ENCODE measurements at regions not wholly inside any gene's neighbourhood (a gene's known extent, or its start where the extent isn't known, plus 50 kb on each side); places are given as distances from the start of the nearest gene placed in this dataset.
"Not testable (repeated sequence)": the region's sequence is repeated elsewhere in the genome, so short reads cannot be mapped to it uniquely, and the experiment has no call there.

DNA sequence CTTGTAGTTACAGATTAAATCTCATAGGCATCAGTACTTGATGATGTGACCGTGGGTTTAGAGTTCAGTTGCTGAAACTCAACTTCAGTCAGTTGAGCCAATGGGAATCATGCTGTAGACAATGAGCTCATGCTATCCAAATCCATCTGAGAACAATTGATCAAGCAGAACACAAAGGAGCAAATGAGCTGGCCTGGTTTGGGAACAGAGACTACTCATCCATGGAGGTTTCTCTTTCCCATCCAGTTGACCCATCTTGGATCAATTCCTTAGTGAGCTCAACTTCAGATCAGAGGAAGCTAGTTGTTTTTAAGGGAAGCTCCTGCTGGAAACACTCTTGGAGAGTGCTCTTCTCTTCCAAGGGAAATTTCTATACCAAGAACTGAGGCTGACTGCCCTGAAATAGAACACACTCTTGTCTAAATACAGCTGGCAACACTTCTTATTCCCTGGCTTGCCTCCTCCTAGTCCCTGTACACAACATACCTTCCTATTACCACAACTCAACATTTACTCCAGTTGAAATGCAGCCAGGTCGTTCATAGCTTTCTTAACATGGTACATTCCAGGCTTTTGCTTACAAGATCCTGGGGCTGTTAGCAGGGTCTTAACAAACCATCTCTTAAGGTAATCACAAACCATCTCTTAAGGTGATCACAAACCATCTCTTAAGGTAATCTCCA lies 203.9 kb upstream of the PRDM1 start:
- no peak for DNase-seq (ENCODE audit: low read depth in 2 of 2)

DNA sequence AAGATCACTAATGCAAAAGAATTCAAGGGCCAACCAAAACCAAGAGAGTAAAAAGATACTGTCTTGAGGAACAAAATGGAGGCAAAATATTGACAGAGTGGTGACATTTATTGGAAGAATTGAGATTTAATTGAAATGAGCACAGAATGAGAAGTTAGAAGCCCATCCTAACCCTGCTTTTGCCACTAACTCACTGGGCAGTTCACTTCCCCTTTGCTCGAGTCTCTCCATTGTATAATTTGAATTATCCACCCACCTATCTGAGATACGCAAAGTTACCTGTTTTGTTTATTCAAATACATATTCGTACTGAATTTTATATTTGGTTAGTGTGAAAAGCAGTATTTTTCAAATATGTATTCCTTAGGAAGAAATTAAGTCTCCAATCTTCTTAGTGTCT lies 204.5 kb upstream of the PRDM1 start:
- no peak for DNase-seq (ENCODE audit: low read depth in 2 of 2)

DNA sequence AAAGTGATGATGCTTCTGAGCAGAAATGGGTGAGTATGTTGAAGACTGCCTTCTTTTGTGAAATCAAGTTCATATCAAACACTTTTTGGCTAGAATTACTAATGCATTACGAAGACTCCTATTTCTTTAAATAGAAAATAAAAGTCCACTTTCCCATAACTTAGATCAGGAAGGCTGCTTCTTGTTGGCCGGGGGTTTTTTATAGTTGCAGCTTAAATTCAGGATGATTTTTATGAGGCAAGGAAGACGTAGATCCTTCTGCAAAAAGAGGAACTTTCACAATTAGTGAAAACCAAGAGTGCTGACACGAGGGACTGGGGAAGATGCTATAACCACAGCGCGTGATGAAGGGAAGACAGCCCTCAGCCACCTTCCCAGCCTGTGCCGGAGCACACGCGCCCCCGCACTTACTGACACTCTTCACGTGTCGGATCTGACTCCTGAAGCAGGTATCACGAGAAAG lies 206.1 kb upstream of the PRDM1 start:
- DNase-seq (ENCODE audit: low read depth in 2 of 2), result no peak

DNA sequence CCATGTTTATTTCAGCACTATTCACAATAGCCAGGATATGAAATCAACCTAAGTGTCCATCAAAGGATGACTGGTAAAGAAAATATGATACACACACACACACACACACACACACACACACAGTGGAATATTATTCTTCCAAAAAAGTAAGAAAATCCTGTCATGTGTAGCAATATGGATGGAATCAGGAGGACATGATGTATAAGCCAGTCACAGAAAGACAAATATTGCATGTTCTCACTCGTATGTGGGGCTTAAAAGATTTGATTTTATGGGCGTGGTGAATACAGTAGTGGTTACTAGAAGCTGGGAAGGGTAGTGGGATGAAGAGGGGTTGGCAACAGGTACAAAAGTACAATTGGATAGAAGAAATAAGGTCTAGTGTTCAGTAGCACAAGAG lies 207.0 kb upstream of the PRDM1 start:
- DNase-seq (ENCODE audit: low read depth in 2 of 2), result no peak

DNA sequence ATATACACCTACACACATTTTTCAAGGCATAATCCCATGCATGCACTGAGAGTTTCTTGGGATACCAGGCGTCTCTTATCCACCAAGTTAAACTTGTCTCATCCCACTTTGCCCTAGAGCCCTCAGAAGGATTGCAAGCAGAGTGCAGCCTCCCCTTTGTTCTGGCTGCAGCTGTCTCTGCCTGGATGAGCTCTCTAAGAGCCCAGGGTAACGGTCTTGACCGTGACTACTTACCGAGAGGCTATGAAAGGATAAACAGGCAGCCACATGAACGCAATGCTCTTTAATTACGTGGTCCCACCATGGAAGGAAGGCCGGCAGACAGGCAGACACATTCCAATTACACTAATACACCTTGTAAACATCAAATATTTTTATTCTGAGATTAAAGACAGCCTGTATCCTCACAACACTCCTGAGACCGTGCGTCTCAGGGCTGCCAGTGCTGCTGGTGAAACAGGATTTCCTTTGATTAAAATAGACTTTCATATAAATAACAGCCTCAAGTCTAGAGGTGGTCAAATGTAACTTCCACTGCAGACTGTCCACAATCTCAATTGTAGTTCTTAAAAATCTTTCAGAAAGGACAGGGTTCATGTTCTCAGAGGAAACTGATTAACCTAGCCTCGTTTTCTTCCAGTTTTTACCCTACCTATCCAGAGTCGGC lies 210.0 kb upstream of the PRDM1 start:
- DNase-seq (ENCODE audit: low read depth in 2 of 2), result peak in 1 of 2 donors; percentile 14

DNA sequence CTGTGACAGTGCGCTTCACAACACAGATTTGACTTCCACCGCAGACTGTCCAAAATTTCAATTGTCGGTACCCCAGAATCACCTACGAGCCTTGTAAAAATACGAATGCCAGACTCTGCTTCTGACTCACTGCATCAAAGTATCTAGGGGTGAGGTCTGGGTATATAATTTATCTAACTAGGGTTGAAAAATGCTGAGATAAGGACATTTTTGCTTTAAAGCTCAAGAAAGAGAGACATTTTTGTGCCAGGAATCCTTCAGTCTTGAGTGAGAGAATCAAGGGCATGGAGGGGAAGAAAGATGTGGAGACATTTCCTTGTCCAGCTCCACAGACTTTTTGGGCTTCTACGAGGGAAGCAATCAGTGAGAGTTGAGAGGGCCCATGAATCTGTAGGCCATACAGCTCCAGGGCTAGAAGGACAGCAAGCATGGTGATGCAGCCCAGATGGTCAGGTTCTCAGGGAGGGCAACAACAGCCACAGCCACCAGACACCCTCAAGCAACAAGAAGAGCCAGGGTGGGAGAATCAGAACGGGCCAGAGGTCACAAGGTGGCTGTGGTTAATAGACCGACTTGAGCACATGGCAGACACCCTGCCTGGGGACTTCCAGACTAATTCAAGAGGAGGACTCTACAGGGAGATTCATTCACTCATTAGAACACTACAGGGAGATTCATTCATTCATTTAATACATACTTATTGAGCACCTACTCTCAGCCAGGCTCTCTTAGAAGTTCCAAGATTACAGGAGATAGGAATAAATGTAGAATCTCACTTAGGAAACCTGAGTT lies 211.1 kb upstream of the PRDM1 start:
- no peak for DNase-seq (ENCODE audit: low read depth in 2 of 2)

DNA sequence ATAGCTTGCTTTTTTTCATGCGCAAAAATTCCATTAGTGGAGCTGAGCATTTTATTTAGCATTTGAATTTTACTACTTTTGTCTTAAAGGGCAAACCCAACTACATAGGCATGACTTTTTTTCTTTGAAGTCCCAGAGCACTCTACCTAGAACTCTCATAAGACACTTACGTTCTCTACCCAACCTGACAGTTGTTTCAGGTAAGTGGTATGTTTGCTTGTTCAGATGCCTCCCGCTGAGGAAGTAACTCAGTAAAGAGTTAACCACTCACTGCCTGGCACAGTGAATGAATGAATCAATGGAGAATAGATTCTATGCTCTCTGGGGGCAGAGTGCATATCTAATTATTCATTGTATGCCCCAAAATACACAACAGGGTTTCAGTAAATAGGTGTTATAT lies 212.3 kb upstream of the PRDM1 start:
- no peak for DNase-seq (ENCODE audit: low read depth in 2 of 2)

DNA sequence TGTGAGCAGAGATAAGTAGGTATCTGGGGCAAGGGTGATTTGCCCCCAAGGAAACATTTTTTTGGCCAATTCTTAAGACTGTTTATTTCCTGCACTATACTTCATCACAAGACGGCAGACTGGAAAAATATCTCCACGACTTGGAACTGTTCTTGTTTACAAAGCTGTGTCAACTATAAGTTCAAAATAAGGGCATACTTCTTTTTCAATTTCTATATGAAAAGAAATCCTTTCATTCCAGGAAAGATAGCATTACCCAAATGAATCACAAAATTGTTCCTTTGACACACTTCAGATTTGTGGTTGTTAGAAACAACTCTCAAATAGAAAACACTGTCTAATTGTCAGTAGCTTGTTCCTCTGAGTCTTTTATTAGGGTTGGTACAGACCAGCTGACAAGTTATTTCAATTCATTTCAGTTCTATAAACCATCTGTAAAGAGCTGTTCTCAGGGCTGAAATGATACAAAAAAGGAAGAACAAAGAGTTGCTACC lies 212.9 kb upstream of the PRDM1 start:
- no peak for DNase-seq (ENCODE audit: low read depth in 2 of 2)

DNA sequence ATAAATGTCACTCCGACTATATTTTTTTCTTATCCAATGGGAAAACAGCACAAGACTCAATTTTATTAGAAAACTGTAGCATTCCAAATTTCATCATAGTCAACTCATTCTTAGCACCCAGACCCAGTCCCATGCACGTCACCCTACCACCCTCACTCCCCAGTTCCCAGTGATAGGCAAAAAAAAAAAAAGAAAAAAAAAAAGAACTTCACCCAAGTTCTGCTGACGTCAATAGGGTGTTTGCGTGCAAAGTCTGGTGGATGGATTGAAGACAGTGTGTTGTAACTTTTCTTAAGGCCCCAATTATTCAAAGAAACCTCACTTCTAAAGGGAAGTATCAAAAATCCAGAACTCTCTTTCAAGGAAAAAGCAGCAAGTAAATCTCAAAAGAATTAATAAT lies 213.9 kb upstream of the PRDM1 start:
- DNase-seq (ENCODE audit: low read depth in 2 of 2), result no peak

DNA sequence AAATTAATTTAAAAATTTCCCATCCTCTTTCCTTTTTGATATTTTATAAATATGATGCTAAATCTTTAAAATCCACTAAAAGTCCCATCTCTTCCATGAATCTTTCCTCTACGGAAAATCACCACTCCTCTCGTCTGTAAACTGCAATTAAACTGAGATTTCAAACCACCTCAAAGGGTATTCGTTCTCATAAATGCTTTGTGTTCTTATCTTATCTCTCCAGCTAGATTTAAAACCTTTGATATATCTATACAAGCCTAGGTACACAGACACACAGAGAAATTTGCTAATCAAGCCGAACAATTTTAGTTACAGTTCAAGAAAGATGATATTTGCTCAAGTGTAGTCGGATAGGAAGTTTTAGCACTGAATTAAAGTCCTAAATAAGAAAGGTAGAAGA lies 214.6 kb upstream of the PRDM1 start:
- no peak for DNase-seq (ENCODE audit: low read depth in 2 of 2)

DNA sequence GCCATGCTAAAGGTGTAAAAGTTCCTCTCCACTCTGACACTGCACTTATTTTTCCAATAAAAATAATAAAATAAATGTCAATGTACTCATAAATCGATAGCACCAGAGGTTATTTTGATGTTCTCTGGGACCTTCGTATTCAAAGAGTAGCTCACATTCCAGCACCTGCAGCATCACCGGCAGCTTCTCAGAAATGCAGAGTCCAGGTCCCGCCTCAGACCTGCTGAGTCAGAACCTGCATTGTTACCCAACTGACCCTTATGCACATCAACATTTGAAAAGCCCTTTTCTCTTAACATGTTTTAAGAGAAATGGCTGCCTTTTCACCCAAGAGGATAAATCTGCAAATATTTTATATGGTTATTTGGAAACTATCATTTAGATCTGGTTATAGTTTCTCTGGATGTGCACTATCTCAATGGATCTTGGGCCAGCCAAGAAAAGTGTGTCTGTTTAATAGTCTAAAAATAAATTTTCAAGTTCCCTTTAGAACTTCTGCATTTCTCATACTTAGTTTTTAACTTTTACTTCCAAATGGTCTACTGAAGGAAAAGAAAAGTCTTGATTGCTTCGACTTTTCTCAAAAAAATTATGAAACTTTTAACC lies 216.2 kb upstream of the PRDM1 start:
- no peak for DNase-seq (ENCODE audit: low read depth in 2 of 2)

DNA sequence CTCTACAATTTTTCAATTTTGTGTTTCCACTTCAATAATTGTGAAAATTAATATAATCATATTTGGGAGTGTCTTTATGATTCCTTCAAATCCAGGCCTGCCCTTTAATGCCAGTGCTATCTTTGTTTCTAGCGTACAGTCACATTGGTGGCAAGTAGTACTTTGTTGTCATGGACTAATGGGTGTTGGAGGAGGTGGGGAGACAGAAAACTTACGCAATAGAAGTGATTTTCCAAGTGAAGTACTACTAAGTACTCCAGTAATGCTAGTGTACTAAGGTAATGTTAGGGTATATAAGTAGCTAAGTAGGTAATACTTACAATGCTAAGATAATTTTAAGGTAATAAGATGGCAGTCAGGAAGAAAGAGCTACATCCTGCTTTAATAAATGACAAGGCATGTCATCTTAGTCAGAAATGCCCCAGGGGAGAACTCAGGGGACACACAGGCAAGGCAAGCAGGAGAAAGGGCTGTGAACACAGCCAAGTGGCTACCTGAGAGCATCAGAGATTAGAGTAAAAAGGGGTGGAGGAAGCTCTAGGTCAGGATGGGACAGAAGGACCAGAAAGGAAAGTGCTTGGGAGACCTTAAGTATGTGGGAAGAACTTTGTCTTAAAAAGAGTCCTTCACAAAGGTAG lies 217.2 kb upstream of the PRDM1 start:
- DNase-seq (ENCODE audit: low read depth in 2 of 2), result no peak

DNA sequence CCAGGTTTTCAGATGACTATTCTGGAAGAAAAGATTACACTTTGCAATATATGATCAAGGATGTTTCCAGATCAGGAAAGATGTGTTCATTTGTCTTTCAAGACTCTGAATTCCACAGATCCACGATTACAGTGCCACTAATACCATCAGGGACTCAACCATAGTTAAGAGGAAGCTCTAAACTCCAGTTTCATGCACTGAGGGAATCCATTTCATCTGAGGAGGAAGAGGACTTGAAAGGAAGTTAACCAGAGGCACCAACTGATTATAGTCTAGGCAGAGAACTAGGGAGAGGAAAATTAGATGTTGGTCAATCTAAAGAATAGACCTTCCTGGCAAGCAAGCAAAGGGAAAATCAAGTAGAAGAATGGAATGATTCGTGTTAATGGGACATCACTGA lies 218.3 kb upstream of the PRDM1 start:
- no peak for DNase-seq (ENCODE audit: low read depth in 2 of 2)

DNA sequence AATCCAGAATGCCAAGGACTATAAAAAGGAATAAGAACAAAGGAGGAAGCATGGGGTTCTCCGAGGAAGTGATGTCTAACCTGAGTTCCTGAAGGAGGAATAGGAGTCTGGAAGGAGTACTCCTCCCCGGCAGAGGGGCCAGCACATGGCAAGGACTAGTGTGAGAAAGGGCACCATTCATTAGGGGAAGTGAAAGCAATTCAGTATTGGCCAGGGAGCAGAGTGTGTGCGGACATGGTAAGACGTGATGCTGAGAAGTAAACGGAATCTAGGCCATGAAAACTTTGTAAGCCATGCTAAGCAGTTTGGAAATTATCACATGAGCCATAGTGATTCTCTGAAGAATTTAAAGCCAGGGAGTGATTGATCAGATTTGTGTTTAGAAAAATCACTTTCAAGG lies 218.9 kb upstream of the PRDM1 start:
- DNase-seq (ENCODE audit: low read depth in 2 of 2), result no peak

DNA sequence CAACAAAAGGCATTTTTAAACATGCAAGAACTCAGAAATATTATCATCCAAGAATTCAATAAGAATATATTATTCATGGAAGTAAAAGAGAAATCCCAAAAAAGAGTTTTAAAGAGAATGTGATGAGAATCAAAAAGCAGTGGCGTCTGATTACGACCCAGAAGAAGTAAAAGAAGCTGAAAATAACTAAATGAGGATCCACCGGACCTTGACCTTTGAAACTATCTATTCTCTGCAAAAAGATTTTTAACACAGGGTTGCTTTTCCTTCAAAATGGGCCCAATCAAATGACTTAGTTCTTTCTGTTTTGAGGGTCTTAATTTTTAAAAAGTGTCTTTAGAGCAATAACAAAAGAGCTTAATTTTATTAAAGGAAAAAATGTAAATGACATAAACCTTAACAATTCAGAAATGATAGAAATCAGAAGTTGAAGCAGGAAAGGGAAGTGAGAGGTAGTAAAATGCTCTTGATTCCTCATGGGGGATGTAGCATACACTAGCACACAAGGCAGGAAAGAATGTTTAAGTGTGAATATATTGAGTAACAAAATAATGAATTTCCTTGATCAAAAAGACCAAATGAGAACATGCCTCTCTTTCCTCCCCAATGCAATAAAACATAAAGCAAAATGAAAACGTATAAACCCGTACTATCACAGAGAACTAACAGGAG lies 223.1 kb upstream of the PRDM1 start:
- no peak for DNase-seq (ENCODE audit: low read depth in 2 of 2)

DNA sequence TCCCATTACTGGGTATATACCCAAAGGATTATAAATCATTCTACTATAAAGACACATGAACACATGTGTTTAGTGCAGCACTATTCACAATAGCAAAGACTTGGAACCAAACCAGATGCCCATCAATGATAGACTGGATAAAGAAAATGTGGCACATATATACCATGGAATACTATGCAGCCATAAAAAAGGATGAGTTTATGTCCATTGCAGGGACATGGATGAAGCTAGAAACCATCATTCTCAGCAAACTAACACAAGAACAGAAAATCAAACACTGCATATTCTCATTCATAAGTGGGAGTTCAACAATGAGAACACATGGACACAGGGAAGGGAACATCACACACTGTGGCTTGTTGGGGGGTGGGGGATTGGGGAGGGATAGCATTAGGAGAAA lies 225.2 kb upstream of the PRDM1 start:
- DNase-seq (ENCODE audit: low read depth in 2 of 2), result not testable (repeated sequence)

DNA sequence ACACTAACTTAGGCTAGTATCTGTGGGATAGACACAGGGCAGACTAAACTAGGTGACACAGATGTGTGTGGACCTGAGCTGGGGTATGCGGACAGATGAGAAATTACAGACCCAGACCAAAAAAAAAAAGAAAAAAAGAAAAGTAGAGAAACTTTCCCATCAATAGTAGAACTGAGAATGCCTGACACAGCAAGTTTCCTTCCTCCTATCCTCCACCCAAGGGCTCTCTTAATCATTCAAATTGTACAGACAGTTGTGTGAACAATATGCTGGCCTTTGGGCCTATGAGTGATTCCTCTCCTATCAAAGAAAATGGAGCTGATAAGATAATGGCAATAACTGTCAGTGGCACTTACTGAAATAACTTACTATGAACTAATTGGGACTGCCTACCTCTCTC lies 226.7 kb upstream of the PRDM1 start:
- no peak for DNase-seq (ENCODE audit: low read depth in 2 of 2)

DNA sequence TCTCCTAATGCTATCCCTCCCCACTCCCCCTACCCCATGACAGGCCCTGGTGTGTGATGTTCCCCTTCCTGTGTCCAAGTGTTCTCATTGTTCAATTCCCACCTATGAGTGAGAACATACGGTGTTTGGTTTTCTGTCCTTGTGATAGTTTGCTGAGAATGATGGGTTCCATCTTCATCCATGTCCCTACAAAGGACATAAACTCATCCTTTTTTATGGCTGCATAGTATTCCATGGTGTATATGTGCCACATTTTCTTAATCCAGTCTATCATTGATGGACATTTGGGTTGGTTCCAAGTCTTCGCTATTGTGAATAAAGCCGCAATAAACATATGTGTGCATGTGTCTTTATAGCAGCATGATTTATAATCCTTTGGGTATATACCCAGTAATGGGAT lies 227.5 kb upstream of the PRDM1 start:
- not testable (repeated sequence) for DNase-seq (ENCODE audit: low read depth in 2 of 2)

DNA sequence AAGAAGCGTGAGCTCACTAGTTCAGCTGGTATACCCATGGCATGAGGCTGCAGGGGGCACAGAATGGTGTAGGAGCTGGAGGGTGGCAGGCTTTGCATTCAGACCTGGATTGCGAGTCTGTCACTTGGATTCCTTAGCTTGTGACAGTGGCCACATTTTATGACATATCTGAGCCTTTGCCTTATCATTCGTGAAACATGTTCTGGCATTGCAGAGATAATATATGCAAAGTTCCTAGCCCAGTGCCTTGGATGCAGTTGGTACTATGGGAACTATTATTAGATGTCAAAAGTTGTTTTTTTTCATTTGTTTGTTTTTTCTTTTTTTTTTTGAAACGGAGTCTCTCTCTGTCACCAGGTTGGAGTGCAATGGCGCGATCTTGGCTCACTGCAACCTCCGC lies 230.7 kb upstream of the PRDM1 start:
- no peak for DNase-seq (ENCODE audit: low read depth in 2 of 2)

DNA sequence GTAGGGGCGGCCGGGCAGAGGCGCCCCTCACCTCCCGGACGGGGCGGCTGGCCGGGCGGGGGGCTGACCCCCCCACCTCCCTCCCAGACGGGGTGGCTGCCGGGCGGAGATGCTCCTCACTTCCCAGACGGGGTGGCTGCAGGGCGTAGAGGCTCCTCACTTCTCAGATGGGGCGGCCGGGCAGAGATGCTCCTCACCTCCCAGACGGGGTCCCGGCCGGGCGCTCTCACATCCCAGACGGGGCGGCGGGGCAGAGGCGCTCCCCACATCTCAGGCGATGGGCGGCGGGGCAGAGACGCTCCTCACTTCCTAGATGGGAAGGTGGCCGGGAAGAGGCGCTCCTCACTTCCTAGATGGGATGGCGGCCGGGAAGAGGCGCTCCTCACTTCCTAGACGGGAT lies 232.2 kb upstream of the PRDM1 start:
- not testable (repeated sequence) for DNase-seq (ENCODE audit: low read depth in 2 of 2)

DNA sequence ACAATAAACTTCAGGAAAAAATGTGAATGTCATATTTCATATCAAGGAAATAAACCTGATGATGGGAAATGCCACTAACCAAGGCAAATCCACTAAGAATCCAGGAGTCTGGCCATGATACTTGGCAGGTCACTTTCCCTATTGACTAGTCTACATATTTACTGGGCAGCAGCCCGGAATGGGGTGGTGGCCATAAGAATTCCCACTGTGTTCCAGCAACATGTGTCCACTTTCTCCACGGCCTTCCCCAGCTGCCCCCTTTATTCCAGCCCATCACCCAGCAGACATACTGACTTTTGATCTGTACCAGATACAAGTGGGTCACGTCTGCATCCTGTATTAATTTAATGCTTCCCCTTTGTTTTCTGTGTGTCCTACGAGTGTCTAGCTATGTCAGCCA lies 234.5 kb upstream of the PRDM1 start:
- DNase-seq (ENCODE audit: low read depth in 2 of 2), result no peak

Measured in lung microvascular endothelial cell (primary cell).